Tibial nerve (tissue), 3 donors: ENCODE measurements at regions not wholly inside any gene's neighbourhood (a gene's known extent, or its start where the extent isn't known, plus 50 kb on each side); places are given as distances from the start of the nearest gene placed in this dataset.

ENCODE experiments used
- CTCF ChIP-seq, 5 experiments: fragments of 200-600 bp in 3 of 5; fragments of 450-650 bp in 2 of 5; sonication (generic) in 3 of 5; IDR thresholded peaks; one replicate each; pipeline ENCODE4 v1.5.1; 2016 to 2019; ENCODE audit warnings: antibody characterized with exemption in 5 of 5, mild to moderate bottlenecking in 3 of 5, moderate library complexity in 2 of 5
- POLR2A ChIP-seq, 2 donors: fragments of 450-650 bp; IDR thresholded peaks; one replicate each; pipeline ENCODE4 v1.6.1; 2017; ENCODE audit warnings: antibody characterized with exemption in 2 of 2, mild to moderate bottlenecking in 2 of 2, moderate library complexity in 2 of 2

GRCh38 chr16:51510416-51510815 lies 359.3 kb upstream of the SALL1 start:
- TF ChIP-seq CTCF (IDR thresholded peaks at IDR 0.05) (no peak), POLR2A (IDR thresholded peaks at IDR 0.05) (no peak)
